Fibroblast of villous mesenchyme (primary cell): ENCODE measurements at regions not wholly inside any gene's neighbourhood (a gene's known extent, or its start where the extent isn't known, plus 50 kb on each side); places are given as distances from the start of the nearest gene placed in this dataset.

Source experiments
- DNase-seq: peaks from one replicate; pipeline ENCODE4 v3.0.0-alpha.2; 2010; ENCODE audit warnings: low read depth
- H3K4me3 ChIP-seq: 2 replicates; pipeline ENCODE4 v1.5.1; 2011; ENCODE audit warnings: low read depth, mild to moderate bottlenecking, low read length
- TF ChIP-seq, protein P1 (sequence below): IDR thresholded peaks from 2 replicates; pipeline ENCODE4 v1.5.1; 2012; ENCODE audit warnings: low read depth, mild to moderate bottlenecking, low read length; ENCODE audit not compliant: insufficient read depth

- H3K4me3 ChIP-seq = no peak overlapping the region
- DNase-seq = no peak
- TF ChIP-seq, protein P1, sequence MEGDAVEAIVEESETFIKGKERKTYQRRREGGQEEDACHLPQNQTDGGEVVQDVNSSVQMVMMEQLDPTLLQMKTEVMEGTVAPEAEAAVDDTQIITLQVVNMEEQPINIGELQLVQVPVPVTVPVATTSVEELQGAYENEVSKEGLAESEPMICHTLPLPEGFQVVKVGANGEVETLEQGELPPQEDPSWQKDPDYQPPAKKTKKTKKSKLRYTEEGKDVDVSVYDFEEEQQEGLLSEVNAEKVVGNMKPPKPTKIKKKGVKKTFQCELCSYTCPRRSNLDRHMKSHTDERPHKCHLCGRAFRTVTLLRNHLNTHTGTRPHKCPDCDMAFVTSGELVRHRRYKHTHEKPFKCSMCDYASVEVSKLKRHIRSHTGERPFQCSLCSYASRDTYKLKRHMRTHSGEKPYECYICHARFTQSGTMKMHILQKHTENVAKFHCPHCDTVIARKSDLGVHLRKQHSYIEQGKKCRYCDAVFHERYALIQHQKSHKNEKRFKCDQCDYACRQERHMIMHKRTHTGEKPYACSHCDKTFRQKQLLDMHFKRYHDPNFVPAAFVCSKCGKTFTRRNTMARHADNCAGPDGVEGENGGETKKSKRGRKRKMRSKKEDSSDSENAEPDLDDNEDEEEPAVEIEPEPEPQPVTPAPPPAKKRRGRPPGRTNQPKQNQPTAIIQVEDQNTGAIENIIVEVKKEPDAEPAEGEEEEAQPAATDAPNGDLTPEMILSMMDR = no peak
Observed at GRCh38 chr10:58106211-58107035, 161.3 kb downstream of the IPMK start.

DNA sequence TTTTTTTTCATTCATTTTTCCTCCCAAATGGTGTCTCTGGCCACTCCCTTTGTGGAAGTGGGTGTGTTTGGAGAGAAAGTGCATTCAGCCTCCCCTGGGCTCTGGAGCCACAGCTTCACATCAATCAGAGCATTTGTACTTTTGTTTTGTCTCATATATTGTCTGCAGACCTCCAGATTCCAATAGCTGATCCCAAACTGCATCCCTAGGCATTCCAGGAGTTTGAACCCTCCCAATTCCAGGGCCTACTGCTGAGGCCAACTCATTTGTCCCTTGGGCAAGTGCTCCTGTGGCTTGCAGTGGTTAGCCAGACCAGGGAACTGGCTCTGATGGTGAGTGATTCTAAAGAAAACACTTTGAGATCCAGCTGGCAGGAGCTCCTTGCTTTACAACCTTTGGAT, 163.3 kb downstream of the IPMK start:
- DNase-seq = no peak
- TF ChIP-seq, protein P1 = no peak
- no peak overlapping the region for H3K4me3 ChIP-seq

DNA sequence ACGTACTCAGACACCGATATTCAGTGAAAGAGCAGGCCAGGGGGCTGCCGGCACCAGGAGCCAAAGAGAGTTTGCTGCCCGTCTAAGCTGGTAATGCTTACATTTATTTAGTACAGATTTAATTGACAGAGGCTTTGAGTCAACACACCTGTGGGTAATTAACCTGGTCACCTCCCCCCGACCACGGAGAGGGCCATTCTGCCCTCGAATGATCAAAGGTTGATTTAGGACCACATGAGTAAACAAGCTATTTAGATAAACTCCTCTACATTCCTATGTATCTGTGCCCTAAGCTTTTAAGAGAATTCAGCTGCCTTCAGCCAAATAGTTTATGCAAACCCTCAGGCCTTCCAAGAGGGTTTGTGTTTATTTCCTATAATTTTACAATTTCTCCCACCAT, 164.8 kb downstream of the IPMK start:
- TF ChIP-seq, protein P1 = no peak

GRCh38 chr10:58101682-58102081, 166.0 kb downstream of the IPMK start:
- DNase-seq = no peak
- TF ChIP-seq, protein P1 = no peak
- no peak overlapping the region for H3K4me3 ChIP-seq

More for the DNA sequence above, 164.8 kb downstream of the IPMK start:
- H3K4me3 ChIP-seq = no peak overlapping the region
- no peak for DNase-seq

DNA sequence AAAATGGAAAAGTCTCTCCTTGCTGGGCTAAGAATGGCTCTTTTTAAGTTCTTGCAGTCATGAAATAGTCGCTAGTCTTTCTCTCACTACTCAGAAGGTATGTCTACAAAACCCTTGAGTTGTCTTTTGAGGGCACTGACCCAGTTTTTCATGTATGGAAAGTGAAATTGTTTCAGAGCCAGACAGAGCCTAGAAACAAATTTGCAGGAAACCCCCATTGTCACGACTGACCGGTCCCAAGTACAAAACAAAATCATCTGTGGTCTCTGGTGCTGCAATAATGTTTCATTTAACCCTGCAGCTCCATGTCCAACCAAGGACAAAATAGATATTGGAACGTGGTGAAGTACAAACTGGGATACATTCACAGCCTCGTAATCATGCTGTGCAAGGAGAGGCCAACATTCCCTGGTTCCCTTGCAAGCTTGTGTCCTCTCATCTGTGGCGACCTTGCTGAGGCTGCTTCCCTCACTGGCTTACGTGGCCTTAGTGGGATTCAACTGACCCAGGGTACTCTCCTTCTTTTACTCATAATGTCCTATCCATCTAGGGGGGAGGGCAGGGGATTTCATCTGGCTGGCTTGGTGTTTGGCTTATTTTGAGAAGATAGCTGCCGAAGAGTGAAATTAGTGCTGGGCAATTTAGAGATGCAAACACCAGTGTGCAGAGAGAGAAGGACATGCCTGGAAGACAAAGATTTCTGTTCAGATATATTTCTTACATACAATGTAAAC, 172.5 kb downstream of the IPMK start:
- TF ChIP-seq, protein P1 = no peak
- no peak overlapping the region for H3K4me3 ChIP-seq
- DNase-seq = no peak

GRCh38 chr10:58091886-58092285, 175.8 kb downstream of the IPMK start:
- H3K4me3 ChIP-seq = no peak overlapping the region
- TF ChIP-seq, protein P1 = no peak
- DNase-seq = no peak

DNA sequence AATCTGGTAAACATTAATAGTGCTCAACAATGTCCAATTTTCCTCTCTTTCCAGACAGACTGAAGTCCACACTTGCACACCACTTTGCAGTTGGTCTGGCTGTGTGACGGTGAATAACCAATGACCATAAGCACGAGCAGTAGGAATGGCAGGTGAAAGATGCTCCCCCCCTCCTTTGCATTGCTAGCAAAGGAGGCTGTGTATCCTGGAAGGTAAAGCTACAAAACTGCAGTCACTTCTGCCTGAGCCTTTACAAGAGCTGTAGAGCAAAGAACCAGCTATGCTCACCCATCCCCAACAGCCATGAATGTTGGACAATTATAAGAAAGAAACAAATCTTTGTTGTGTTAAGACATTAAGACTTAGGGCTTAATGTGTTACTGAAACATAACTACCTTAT, 178.0 kb downstream of the IPMK start:
- TF ChIP-seq, protein P1 = no peak
- DNase-seq = no peak
- no peak overlapping the region for H3K4me3 ChIP-seq
